Epidermal melanocyte (primary cell): ENCODE measurements at regions not wholly inside any gene's neighbourhood (a gene's known extent, or its start where the extent isn't known, plus 50 kb on each side); places are given as distances from the start of the nearest gene placed in this dataset.
"Not testable (repeated sequence)": the region's sequence is repeated elsewhere in the genome, so short reads cannot be mapped to it uniquely, and the experiment has no call there.

Experiments used
- DNase-seq: peaks from one replicate; pipeline ENCODE4 v3.0.0; 2011; ENCODE audit warnings: low spot score; ENCODE audit not compliant: insufficient read length

DNA sequence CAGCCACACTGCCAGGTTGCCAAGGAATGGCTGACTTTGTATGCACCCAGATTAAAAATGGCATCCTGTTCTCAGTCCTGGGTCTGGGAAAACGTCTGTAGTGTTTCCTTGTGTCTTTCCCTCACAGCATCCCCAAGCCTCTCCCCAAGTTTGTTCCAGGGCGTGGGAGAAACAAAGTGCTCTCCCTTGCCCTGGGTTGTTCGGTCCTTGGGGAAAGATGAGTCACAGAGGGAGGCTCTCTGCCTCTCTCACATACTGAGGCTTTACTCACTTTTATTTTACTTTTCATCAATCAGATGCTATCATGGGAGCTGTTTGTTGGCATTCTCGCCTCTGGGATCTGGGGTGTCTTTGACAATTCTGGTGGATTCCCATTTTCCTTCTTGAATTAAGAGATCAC is 492.3 kb downstream of the XIRP2 start:
- DNase-seq = no peak

DNA sequence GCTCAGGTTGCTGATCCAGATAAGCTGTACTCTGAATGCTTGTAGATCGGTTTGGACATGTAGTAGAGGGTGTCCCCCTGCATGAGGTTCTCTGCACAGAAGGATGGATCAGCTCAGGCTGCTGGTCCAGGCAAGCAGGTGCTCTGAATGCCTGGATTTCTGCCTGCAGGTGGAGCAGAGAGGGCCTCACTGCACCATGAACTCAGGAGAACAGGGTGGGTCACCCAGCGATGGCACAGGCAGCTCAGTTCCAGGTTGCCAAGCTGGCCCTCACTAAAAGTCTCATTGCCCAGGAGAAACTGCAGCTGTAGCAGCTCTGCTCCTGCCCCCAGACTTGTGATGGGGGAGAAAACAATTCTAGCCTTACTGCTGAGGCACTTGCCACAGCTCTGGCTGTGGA is 491.8 kb downstream of the XIRP2 start:
- no peak for DNase-seq

DNA sequence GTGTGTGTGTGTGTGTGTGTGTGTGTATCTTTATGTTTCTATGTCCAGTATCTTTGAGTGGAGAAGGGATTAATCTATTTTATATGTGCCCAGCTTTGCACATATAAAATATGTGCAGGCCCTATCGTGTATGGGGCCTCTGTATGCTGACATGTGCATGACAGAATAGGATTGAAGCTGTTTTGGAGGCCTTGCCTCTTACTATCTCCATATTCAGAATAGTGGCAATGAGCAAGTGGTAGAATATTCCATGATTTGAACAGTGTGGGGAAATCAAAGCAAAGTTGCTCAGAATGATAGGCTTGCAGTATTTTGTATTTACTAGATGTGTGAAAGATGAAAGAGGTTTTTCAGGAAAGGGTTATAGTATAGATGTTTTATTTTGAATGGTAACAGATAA is 480.8 kb downstream of the XIRP2 start:
- no peak for DNase-seq

DNA sequence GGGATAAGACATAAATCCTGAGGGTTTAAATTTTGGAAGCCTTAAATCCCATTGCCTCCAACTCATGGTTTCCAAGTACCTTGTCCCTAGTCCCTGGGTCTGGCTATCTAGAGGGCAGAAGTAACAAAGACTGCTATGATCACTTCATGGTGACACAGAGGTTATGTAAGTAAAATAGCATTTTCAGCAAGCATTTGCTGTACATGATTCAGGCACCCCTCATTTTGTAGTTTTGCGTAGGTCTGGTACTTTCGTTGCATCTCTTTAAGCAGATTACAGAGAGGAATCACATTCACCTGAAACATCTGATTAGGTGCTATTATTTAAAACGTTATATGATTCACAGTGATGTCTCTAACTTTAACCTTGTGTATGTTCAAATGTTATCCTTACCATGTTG is 480.1 kb downstream of the XIRP2 start:
- DNase-seq = no peak

DNA sequence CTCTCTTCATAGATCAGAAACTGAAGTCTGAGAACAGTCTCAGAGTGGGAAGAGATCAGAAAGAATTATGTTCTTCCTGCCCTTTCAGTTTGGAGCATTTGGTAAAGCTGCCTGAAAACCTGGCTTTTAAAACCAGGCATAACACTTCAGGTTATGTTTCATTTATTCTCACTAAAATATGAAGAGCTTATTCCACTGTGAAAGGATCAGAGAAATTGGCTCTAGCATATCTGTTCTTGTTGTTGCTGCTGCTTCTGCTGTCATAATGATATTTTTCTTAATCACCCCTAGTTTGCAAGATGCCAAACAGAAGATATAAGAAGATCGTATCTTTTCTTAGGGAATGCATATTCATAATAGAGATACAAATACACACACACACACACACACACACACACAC is 476.9 kb downstream of the XIRP2 start:
- no peak for DNase-seq

DNA sequence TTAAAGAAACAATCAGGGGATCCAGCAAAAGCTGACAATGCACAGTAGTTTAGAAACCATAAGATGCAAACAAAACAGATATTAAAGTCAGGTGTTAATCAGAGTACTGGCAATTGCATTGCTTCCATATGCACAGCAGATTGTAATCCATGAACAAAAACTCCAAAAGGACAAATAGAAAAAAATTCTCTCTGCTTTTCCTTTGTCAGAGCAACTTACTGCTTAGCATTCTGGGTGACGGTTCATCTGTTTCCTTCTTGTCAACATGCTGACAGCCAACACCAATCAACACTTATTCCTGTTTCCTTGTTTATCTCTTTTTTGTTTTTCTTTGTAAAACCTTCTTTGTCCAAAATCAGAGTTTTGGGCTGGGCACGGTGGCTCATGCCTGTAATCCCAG is 473.1 kb downstream of the XIRP2 start:
- DNase-seq = no peak

DNA sequence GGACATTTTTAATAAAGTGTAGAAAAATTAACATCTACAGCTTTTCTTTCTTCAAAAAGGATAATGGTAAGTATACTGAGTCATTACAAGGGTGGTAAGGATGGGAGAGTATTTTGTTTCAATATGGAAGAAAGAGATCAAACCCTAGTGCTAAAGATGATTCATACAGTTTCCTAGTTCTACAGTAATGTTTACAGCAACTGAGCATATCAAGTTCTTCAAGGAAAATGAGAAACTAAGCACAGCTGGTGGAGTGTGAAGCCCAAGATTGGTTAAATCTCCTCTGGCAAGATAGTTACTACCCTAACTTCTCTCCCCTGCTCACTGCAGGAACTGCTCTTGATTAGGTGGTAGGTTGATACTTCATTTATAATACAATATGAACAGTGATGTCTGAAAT is 467.5 kb downstream of the XIRP2 start:
- no peak for DNase-seq

DNA sequence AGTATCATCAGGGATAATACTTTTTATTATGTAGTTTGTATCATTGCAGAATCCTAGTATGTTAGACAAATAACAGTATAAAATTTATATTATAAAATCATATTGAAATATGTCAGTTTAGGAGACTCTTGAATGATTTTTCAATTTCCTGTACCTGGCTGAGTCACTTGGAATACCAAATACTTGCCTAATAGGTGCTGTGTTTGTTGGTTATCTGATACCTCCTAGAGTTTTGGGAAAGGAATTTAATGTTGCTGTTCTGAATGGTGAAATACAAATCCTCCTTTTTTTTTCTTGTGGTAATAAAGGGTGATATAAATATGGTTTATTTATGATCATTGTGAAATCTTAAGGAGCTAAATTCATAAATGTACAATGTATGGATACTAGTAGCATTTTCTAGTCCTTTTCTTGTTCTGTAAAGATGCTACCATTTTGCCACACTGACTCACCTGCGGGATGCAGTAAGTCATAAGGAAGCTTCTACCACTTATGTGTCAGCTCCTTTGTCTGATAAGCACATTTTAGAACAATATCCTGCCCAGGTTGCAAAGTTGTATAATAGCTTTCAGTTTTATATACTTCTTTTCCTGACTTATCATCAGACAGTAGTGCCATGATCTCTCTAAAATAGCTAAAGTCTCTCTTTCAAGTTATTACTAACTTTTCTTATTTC is 465.5 kb downstream of the XIRP2 start:
- no peak for DNase-seq

DNA sequence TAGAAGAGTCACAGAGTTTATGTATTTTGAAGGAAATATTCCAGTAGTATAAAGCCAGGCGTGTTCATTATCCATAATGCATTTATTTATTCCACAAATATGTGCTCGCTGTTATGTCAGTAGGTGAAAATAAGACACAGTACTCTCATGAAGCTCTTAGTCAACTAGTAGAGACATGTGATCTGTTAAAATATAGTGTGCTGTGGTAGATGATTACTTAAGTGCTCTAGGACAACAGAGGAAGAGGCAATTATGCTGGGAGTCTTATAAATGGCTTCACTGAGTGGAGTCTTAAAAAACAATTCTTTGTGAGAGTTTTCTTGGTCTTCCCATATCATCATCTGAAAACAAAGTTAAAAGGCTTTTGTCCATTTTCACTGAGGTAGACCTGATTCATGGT is 457.3 kb downstream of the XIRP2 start:
- DNase-seq = no peak

DNA sequence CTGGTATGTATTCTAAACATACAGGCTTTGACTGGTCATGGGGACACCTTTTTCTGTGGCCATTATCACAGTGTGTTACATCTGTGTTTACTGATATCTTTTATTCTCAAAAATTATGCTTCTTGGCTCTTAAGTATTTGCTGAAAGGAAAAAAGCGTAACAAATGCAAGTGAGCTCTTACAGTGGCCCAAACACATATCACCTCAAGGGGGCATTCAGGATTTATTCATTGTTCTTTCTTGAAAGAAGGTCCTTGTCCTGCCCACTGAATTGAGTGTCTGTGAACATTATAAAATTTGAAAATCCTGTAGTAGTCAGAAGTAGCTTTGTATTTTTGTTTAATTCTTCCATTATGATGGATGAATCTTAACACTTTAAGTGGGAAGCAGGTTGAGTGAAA is 454.5 kb downstream of the XIRP2 start:
- DNase-seq = no peak

DNA sequence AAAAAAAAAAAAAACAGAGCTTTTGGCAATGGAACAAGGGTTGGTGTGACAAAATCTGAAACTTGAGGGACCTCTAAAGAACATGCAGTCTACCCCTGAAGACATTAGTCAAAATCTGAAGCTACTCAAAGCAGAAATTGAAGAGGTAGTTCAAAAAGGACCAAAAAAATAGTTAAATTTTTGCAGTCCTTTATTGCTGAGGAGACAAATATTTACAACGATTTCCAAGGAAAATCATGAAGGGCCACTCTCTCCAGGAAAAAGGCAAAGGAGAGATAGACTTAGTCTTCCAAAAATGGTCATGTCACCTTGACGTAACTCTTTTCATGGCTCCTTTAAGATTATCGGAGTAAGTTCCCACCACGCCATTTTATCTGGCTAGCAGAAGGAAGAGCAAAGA is 452.0 kb downstream of the XIRP2 start:
- no peak for DNase-seq

DNA sequence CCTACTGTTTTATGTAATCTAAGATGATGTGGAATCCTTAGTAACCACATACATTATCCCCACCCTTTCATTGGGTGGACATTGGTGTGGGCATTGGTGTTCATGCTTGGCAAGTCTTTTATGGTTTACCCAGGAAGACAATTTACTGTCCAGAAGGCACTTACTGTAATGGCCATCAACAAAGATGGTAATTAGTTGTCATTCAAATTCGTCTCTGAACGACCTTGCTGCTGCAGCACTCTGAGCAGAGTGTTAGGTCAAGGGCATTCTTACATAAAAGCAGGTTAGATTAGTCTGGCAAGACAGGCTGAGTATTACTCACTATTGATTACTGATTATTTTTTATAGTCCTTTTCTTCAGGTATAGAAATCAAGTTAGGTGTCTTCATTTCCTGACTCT is 447.9 kb downstream of the XIRP2 start:
- DNase-seq = no peak

DNA sequence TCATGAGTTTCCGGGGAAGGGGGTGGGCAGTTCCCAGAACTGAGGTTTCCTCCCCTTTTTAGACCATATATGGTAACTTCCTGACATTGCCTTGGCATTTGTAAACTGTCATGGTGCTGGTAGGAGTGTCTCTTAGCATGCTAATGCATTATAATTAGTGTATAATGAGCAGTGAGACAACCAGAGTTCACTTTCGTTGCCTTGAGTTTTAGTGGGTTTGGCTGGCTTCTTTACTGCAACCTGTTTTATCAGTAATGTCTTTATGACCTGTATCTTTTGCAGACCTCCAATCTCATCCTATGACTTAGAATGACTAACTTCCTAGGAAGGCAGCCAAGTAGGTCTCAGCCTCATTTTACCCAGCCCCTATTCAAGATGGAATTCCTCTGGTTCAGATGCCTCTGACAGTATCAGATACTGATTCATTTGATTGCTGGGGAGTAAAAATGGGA is 447.3 kb downstream of the XIRP2 start:
- no peak for DNase-seq

DNA sequence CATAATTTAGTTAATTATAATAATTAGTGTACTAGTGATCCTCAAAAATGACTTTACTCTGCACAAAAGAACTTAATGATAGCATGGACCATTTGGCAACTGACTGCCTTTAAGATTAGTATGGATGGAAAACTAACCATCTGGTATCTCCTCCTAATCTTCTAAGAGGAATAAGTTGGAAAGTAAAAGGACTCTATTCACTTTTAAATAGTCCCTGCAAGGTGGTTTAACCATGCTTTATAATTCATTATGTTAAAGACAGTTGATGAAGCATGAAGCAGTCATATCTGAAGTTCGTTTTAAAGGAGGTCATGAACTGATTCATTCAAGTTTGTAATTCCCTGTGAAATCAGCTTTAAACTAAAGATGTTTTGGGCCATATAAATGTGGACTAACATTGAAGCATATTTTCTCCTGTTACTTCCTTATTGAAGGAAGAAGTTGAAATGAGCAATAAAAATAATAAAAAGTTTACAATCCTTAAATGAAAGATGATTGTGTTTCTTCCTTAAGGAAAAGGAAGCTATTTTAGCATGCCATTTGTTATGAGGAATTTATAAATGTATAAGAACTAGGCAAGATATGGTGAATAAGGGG is 446.0 kb downstream of the XIRP2 start:
- no peak for DNase-seq

DNA sequence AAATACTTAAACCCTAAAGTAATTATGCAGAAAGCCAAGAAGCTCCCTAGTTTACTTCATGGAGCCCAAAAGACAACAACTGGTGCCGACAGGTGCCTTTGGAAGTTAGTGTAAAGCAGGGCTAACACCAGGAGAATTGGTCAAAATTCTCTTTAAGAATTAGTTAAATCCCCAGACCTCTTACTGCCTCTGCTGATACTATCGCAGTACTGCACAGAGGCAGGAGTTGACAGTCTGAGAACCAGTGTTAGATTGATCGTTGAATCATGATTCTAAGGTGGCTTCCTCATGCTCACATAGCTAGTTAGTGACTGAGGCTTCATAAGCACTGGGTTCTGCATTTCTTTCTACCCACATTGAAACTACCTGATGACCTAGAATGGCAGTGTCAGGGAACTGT is 445.0 kb downstream of the XIRP2 start:
- DNase-seq = no peak

DNA sequence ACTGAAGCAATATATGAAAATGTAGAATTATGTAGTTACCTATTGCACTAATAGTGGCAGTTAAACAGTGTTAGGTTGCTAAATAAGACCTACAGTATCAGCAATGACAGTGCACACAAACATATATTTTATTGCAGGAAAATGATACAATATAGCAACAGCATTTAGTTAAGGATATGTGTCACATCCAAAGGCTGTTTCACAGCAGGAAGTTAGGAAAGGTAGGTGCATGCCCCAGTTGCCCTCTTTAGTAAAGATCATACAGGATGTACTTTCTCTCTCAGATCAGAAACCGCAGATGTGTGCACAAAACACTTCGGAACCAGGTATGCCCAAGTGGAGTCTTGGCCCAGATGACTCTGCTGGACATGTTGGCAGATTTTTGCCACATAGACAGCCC is 444.1 kb downstream of the XIRP2 start:
- no peak for DNase-seq

DNA sequence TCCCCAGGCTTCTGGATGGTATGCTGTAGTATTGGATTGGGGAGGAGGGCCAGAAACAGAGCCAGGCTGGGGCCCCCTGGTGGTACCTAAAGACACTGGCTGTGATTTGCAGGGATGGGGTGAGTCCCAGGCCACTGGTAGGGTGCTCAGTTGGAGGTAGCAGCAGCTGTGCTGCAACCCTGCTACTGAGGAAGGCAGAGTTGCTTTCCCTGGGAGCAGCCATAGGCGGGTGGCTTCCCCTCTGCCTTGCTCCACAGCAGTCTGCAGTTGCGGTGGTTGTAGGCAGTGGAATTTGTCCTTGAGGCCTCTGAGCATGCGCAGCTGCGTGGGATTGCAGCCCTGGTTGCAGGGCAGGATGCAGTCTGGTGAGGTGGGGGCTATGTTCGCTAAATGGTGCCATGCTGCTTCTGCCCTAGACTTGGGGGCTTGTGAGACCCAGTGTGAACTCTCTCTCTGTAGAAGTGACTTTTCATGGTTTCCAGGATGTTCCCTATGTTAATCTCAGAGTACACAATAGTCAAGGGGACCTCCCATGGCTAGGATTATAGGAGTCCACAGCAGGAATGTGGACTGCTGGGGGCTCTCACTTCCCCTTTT is 443.5 kb downstream of the XIRP2 start:
- DNase-seq = no peak

DNA sequence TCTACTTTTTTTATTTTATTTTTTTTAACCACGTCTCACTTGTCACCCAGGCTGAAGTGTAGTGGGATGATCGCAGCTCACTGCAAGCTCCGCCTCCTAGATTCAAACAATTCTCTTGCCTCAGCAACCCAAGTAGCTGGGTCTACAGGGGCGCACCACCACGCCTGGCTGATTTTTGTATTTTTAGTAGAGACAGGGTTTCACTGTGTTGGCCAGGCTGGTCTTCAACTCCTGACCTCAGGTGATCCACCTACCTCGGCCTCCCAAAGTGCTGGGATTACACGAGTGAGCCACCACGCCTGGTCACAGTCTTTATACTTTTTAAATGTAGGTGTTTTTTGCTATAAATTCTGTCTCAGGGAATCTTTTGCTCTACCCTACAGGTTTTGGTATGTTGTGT is 440.5 kb downstream of the XIRP2 start:
- DNase-seq = not testable (repeated sequence)

DNA sequence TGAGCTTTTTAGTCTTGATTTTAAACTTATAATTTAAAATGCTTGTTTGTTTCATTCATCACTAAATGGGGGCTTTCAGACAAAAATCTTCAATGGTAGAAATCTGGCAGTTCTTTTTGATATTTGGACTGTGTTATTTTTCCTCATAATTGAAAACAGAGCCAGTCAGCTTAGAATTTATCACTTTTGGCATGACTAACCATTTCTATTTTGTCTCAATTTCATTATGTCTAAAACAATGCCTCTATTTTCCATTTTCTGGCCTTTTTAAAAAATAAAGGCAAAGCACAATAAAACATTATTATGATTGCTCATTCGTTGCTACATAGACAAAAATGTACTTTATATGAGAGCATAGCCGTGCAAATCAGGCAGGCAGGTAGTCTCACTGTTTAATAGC is 434.5 kb downstream of the XIRP2 start:
- no peak for DNase-seq

DNA sequence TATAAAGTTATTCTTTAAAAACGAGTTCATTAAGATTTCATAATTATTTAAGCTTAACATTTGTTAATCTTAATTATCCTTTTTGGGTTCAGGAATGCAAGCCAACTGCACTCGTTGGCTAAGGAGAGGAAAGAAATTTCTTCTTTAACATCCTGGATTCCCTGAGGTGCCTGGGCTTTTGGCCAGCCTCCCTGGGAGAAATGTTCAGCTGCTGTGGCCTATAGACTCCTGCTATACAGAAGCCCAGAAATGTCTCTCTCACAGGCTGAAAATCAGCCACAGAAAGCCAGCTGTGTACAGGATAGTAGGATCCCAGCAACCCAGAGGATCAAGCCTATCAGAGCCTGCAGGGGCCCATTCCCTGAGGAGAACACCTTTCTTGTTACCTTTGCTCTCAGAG is 430.3 kb downstream of the XIRP2 start:
- DNase-seq = no peak

DNA sequence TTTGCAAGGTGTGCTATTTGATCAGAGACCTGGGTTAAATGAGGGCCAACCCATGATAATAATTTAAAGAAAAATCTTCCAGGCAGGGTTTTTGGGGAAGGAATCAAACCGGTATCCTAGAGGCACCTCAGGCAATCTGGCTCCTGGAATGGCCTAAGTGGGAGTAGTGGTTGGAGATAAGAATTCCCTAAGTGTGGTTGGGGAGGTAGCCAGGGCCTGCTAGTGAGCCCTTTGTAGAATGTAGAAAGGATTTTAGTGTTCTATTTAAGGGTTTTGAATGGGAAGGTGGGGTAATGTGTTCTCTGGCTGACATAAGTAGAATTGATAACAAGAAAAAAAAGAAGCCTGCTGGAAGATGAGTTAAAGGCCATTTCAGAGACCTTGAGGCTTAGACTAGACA is 422.2 kb downstream of the XIRP2 start:
- no peak for DNase-seq
